NCI-H2107 treated with DMSO at 0.1 percent for 48 hours (cell line): ENCODE measurements at regions not wholly inside any gene's neighbourhood (a gene's known extent, or its start where the extent isn't known, plus 50 kb on each side); places are given as distances from the start of the nearest gene placed in this dataset.
"Not testable (repeated sequence)": the region's sequence is repeated elsewhere in the genome, so short reads cannot be mapped to it uniquely, and the experiment has no call there.

Experiments used
- DNase-seq: peaks from one replicate; lab custom pipeline; 2025; ENCODE audit not compliant: unreplicated experiment; lab: John Stamatoyannopoulos, UW

DNA sequence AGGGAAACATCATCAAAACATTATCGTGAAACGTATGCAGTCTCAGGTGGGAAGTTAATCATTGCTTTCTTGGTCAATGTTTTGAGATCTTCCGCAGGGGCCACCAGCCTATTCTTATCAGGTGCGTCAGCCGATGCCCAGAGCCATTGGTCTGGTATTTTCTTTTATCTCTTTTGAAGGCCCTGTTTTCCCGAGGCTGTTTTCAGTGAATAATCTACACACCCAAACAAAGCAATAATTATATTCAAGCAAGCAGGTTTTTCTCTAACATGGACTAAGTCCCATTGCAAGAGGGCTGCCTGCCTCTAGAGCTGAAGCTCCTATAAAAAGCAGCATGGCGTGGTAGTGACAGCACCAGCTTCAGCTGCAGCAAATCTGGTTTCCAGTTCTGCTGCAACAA, 430.0 kb upstream of the ID2 start:
- no peak for DNase-seq

DNA sequence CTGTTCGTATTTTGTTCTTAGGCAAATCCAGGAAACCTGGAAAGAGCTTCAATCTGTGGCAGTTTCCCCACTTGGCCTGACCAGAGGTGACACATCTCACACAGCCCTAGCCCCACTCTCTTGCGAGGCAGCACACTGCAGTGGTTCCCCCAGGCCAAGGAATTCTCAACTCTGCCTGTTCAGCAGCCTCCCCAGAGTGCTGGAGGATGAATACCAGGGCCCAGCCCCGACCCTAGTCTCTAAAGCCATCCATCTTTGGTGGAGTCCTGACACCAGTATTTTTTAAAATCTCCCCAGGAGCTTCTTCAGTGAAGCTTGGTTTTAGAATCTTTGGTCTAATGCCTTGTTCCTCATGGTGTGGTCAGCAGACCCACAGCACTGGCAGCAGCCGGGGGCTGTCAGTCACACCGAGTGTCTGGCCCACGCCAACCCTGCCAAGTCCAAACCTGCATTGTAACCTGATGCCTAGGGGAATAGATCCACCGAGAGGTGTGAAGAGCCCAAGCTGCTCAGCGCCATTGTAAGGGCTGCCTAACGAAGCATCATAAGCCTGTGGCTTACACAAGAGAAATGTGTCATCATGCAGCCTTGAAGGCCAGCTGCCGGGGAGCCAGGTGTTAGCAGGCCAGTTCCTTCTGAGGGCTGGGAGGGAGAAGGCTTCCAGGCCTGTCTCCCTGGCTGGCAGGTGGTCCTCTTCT, 428.7 kb upstream of the ID2 start:
- peak; percentile 64 for DNase-seq

DNA sequence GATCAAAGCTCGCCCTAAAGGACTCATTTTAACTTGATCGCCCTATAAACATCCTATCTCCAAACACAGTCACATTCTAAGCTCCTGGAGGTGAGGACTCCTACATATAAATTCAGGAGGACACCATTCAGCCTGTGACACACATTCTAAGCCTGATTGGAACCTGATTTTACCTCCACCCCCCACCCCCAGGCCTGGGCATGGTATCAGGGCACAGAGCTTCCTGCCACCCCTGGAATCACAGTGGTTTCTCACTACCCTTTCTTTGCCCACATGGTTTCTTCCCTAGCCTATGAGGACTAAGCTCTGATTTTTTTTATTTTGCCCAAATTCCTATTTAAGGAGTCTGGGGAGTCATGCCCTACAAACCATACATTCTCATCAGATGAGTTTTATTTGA, 428.1 kb upstream of the ID2 start:
- DNase-seq: no peak

GRCh38 chr2:8254214-8254613, 427.6 kb upstream of the ID2 start:
- DNase-seq: not testable (repeated sequence)

DNA sequence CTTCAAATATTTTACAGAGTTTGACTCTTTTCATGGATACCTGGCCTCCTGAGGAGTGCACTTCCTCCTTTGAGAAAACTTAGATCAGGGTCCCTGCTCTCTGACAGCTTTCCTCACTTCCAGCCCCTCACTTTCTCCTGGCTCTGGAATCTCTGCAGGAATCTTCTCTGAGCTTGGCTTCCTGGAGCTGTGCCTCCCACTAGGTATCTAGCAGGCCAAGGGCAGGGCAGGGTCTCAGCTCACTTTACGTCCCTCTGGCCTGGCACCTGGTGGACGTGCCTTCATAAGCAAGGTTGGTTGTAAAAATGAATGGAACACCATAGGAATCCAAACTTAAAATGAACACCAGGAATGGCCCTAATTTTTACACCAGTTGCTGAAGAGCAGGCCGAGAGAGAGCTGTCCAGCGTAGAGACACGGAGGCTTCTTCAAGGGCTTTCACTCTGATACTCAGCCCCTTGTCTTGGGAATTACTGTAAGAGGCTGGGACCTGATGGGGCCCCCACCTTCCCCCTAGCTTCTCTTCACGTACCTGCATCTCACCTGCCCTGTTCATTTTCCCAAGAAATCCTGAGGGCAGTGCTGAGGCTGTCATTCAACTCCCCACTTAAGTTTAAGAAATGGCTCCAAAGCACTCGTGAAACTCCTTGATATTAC, 426.9 kb upstream of the ID2 start:
- no peak for DNase-seq

DNA sequence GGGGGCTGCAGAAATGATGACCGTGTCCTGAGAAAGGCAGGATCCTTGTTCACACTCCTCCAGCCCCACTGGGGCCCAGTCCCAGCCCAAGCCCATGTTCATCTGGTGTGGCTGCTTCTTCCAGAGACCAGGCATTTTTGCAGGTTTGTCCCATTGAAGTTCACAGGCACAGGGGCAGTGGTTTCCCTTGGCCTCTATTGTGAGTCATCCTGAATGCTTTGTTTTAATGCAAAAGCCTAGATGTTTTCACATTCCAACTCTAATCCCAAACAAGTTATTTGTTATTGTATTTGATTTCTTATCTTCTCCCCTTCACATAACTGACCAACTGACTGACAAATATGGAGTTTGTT, 426.4 kb upstream of the ID2 start:
- DNase-seq: no peak

DNA sequence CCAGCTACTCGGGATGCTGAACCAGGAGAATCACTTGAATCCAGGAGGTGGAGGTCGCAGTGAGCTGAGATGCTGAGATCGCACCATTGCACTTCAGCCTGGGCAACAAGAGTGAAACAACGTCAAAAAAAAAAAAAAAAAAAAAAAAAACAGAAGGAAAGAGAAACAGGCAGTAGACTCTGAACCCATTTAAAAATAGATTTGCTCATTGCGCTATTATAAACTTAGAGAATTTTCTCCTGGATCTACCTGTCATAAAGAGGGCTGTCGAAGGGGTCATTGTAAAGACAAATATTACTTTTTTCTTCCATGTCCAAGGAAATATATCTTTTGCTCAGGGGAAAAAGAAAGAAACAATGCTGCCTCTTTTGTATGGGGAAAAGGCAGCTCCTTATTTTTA, 425.0 kb upstream of the ID2 start:
- DNase-seq: no peak

DNA sequence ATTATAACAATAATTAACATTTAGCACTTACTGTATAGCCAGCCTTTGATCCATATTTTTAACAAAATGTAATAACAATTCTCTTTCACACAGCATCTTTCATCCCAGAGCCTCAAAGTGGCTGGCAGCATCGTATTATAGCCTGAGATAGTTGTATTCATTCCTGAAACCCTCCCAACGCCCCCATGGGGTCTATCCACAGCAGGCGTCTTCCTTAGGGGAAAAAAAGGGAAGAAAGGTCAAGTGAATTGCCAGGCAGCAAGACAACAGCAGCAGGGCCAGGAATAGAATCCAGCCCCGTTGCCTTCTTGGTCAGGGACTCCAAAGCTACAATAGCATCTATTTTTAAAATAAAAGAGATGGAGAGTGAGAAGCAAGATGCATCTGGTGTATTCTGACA, 424.4 kb upstream of the ID2 start:
- DNase-seq: no peak

GRCh38 chr2:8258406-8258805, 423.4 kb upstream of the ID2 start:
- no peak for DNase-seq

- DNase-seq: no peak
These were observed 422.6 kb upstream of the ID2 start for GRCh38 chr2:8259106-8259840.

DNA sequence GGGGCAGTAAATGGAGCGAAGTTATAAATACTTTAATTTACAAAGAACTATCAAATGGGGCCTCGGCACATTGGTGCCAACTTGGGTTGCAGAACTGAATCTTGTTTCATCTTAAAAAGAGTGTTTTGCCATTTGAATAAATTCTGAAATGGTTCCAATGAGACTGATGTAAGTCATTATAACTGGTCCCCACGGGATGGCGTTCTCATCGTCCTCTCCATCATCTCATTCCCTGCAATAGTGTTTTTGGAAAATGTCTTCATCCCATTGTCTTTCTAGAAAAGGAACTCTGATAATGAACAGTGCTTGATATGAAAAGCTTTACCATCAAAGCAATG, 422.0 kb upstream of the ID2 start:
- DNase-seq: no peak

DNA sequence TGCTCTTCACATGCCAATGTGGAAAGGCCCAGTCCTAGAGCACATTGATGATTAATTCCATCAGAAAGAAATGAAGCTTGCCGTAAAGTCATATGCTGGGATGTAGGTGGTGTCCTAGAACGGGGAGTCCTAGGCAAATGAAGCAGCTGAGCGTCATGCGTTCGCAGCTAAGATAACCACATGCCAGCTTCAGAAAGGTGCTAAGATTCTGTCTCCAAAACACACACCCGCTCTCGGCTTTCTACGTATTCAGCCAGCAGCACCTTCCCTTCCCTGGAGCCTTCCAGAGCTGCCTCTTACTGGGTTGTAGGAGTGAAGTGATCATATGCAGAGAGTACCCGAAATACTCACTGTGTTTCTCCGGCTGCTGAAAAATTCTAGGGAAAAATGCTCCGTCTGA, 421.6 kb upstream of the ID2 start:
- no peak for DNase-seq

- no peak for DNase-seq
These were observed 418.0 kb upstream of the ID2 start for GRCh38 chr2:8263901-8264300.

GRCh38 chr2:8264981-8265380, 416.9 kb upstream of the ID2 start:
- DNase-seq: peak; percentile 54

- DNase-seq: no peak
These were observed 416.2 kb upstream of the ID2 start for GRCh38 chr2:8265476-8266226.

DNA sequence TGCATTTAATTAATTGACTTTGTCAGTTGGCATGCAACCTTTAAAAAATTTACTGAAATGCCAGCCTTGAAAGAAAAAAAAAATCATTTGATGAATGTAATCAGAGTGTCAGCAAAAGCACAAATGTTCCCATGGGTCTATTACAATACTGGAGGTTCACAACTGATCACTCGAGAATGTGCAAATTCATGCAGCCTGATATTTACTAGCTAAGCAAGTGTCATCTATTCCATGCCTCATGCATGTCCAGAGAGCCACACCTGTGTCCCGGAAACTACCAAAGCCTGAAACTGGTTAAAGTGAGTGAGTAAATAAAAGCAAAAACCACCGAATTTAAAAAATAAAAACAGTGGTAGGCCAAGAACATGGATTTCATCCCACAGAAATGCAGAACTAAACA, 415.3 kb upstream of the ID2 start:
- DNase-seq: no peak

DNA sequence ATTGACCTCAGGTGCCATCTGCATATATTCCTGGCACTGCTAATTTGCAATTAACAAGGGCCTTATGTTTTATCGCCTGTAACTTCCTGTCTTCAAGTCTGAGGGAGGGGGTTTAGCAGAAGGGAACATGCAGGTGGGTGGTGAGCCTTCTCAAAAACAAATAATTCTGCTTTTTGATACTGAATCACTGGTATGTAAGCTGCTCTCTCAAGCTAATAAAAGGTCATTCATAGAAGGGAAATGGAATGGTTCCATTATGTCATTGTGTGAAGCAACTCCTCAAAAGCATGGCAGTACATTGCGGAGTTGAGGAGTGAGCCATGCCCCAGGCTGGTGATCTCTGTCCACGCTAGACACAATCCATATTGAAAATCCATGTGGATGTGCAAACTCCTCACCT, 414.8 kb upstream of the ID2 start:
- no peak for DNase-seq

GRCh38 chr2:8267721-8268120, 414.1 kb upstream of the ID2 start:
- no peak for DNase-seq

DNA sequence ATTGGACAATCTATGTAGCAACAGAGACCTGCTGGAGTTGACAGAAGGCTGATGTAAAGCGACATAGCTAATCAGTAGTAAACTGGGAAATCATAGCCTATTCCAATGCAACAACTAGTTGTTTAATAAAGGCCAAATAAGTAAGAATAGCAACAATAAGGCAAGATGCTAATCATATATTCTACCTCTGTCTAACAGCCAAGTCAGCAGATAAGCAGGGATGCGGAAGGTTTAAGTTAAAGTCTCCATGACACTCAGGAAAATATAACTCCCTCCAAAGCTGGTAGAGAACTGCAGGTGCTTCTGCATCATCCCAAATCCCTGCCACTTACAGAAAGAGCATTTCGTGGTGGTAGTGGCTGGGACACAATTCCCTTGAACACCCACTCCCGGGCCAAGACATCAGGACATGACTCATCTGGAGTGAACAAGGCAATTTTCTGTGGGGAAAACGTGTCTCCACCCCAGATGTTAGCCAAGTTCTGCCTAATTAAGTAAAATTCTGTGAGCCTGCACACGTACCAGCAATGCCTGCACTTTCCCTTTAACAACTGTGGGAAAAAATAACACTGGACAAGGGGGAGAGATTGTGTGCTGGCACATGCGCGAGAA, 413.6 kb upstream of the ID2 start:
- no peak for DNase-seq

DNA sequence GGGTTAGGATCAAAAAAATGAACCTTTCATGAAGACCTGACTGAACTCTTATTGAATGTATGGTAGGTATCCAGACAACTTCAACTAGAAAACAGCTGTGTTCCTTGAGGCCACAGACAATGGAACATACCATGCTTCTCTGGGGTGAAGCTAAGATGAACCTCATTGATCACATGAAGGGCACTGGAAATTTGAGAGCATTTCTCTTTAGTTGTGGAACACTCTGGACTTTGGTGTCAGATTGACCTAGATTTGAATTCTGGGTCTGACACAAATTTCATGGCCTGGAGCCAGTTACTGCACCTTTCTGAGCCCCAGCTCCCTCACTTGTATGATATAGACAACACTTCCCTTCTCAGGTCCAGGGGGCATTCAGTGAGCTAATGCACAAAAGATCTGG, 411.2 kb upstream of the ID2 start:
- no peak for DNase-seq

DNA sequence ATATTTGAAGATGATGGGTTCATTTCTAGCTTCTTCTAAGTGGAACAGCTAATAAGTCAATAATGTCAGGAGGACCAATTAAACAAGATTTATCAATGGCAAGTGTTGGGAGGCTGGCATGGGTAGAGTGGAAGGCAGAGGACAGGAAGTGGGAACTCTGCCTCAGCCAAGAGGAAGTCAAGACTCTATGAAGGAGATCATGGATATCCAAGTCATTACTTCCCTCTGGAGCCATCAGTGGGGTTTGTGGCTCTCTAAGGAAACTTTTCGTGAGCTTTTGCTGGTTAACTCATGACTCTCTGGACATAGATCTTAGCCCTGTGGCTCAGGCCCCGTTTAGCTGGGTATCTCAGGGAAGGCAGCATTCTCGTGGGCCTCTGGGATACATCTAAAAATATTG, 410.4 kb upstream of the ID2 start:
- DNase-seq: no peak
